ENCODE measurements at regions not wholly inside any gene's neighbourhood (a gene's known extent, or its start where the extent isn't known, plus 50 kb on each side); places are given as distances from the start of the nearest gene placed in this dataset.

GRCh38 chr1:172935062-172935592 is 115.6 kb downstream of the TNFSF18 start:
- no peaks in the 10 kb centered on the region for H3K27me3 ChIP-seq (ENCODE audit: low read length)
- no peak overlapping the region for H3K4me3 ChIP-seq (ENCODE audit: insufficient read depth, low read length, poor library complexity, severe bottlenecking)
- no peak overlapping the region for H3K9ac ChIP-seq (ENCODE audit: low read length)
- no peaks in the 10 kb centered on the region for H4K20me1 ChIP-seq (ENCODE audit: low read depth, low read length)
- no peaks in the 10 kb centered on the region for H3K36me3 ChIP-seq (ENCODE audit: low read length)
- H3K9me3 ChIP-seq (ENCODE audit: insufficient read depth, low read length) = no peaks in the 10 kb centered on the region
- H3K9me2 ChIP-seq (replicated peaks; ENCODE audit: insufficient read depth, low read length) = no peaks in the 10 kb centered on the region
- TF ChIP-seq, protein P1, sequence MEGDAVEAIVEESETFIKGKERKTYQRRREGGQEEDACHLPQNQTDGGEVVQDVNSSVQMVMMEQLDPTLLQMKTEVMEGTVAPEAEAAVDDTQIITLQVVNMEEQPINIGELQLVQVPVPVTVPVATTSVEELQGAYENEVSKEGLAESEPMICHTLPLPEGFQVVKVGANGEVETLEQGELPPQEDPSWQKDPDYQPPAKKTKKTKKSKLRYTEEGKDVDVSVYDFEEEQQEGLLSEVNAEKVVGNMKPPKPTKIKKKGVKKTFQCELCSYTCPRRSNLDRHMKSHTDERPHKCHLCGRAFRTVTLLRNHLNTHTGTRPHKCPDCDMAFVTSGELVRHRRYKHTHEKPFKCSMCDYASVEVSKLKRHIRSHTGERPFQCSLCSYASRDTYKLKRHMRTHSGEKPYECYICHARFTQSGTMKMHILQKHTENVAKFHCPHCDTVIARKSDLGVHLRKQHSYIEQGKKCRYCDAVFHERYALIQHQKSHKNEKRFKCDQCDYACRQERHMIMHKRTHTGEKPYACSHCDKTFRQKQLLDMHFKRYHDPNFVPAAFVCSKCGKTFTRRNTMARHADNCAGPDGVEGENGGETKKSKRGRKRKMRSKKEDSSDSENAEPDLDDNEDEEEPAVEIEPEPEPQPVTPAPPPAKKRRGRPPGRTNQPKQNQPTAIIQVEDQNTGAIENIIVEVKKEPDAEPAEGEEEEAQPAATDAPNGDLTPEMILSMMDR (IDR thresholded peaks at IDR 0.05; ENCODE audit: insufficient read depth, low read length, poor library complexity, severe bottlenecking) = no peak
- no peak for TF ChIP-seq EZH2phosphoT487 (conservative IDR thresholded peaks at IDR 0.05; ENCODE audit: low read length)
- H3K4me2 ChIP-seq (ENCODE audit: low read depth, low read length, poor library complexity, severe bottlenecking) = no peak overlapping the region
- H3K27ac ChIP-seq (ENCODE audit: low read depth, low read length) = no peak overlapping the region
- no peaks in the 10 kb centered on the region for H3F3A ChIP-seq (ENCODE audit: insufficient read depth)
- no peaks in the 10 kb centered on the region for H3K79me2 ChIP-seq (ENCODE audit: insufficient read depth, low read length)
- no peak overlapping the region for H2AFZ ChIP-seq (ENCODE audit: low read depth, low read length, severe bottlenecking)

DNA sequence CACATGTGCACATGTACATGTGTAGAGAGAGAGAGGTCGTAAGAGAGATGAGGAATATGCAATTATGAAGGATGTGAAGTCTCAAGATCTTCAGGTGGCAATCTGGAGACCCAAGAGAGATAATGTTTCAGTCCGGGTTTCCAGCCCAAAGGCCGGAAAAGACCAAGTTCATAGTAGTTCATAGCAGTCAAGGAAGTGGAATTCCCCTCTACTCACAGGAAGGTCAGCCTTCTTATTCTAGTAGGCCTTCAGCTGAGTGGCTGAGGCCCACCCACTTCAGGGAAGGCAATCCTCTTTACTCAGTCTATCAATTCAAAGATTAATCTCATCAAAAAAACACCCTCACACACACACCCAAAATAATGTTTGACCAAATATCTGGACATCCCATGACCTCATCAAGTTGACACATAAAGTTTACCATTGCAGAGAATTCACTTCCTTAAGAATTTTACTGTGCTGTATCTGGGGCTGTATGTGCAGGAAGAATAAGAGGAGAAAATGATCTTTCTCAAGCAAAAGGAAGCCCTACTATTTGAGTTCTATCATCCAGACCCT is 114.6 kb downstream of the TNFSF18 start:
- no peaks in the 10 kb centered on the region for H3F3A ChIP-seq (ENCODE audit: insufficient read depth)
- no peak overlapping the region for H3K4me3 ChIP-seq (ENCODE audit: insufficient read depth, low read length, poor library complexity, severe bottlenecking)
- H3K36me3 ChIP-seq (ENCODE audit: low read length) = no peaks in the 10 kb centered on the region
- no peak overlapping the region for H3K4me2 ChIP-seq (ENCODE audit: low read depth, low read length, poor library complexity, severe bottlenecking)
- H3K27me3 ChIP-seq (ENCODE audit: low read length) = no peaks in the 10 kb centered on the region
- no peak overlapping the region for H3K27ac ChIP-seq (ENCODE audit: low read depth, low read length)
- H3K9me2 ChIP-seq (replicated peaks; ENCODE audit: insufficient read depth, low read length) = no peaks in the 10 kb centered on the region
- H3K9me3 ChIP-seq (ENCODE audit: insufficient read depth, low read length) = no peaks in the 10 kb centered on the region
- H2AFZ ChIP-seq (ENCODE audit: low read depth, low read length, severe bottlenecking) = no peak overlapping the region
- TF ChIP-seq, protein P1 (IDR thresholded peaks at IDR 0.05; ENCODE audit: insufficient read depth, low read length, poor library complexity, severe bottlenecking) = no peak
- no peak for TF ChIP-seq EZH2phosphoT487 (conservative IDR thresholded peaks at IDR 0.05; ENCODE audit: low read length)
- no peaks in the 10 kb centered on the region for H3K79me2 ChIP-seq (ENCODE audit: insufficient read depth, low read length)
- no peaks in the 10 kb centered on the region for H4K20me1 ChIP-seq (ENCODE audit: low read depth, low read length)
- no peak overlapping the region for H3K9ac ChIP-seq (ENCODE audit: low read length)

GRCh38 chr1:172938681-172939080 is 112.1 kb downstream of the TNFSF18 start:
- Histone ChIP-seq H3K4me2 (ENCODE audit: low read depth, low read length, poor library complexity, severe bottlenecking) (no peak overlapping the region), H3K9ac (ENCODE audit: low read length) (no peak overlapping the region), H4K20me1 (ENCODE audit: low read depth, low read length) (no peaks in the 10 kb centered on the region), H2AFZ (ENCODE audit: low read depth, low read length, severe bottlenecking) (no peak overlapping the region), H3K36me3 (ENCODE audit: low read length) (no peaks in the 10 kb centered on the region), H3K27ac (ENCODE audit: low read depth, low read length) (no peak overlapping the region), H3K79me2 (ENCODE audit: insufficient read depth, low read length) (no peaks in the 10 kb centered on the region), H3K9me3 (ENCODE audit: insufficient read depth, low read length) (no peaks in the 10 kb centered on the region), H3K9me2 (replicated peaks; ENCODE audit: insufficient read depth, low read length) (no peaks in the 10 kb centered on the region), H3K27me3 (ENCODE audit: low read length) (no peaks in the 10 kb centered on the region), H3K4me3 (ENCODE audit: insufficient read depth, low read length, poor library complexity, severe bottlenecking) (no peak overlapping the region), H3F3A (ENCODE audit: insufficient read depth) (no peaks in the 10 kb centered on the region)
- TF ChIP-seq EZH2phosphoT487 (conservative IDR thresholded peaks at IDR 0.05; ENCODE audit: low read length) = no peak
- TF ChIP-seq, protein P1 (IDR thresholded peaks at IDR 0.05; ENCODE audit: insufficient read depth, low read length, poor library complexity, severe bottlenecking) = no peak

Measured in SU-DHL-6 (cell line).